Osteoblast (primary cell): ENCODE measurements at regions not wholly inside any gene's neighbourhood (a gene's known extent, or its start where the extent isn't known, plus 50 kb on each side); places are given as distances from the start of the nearest gene placed in this dataset.

Experiments used
- DNase-seq: peaks from one replicate; pipeline ENCODE4 v3.0.0; 2011; ENCODE audit warnings: low spot score, mixed read lengths; ENCODE audit not compliant: insufficient read length; ENCODE audit errors: missing footprints
- H2AFZ ChIP-seq: 2 replicates; pipeline ENCODE4 v1.6.0; 2011; ENCODE audit warnings: mild to moderate bottlenecking, low read length
- H3K27ac ChIP-seq: 2 replicates; pipeline ENCODE4 v1.5.1; 2011; ENCODE audit warnings: mild to moderate bottlenecking, low read depth, low read length, moderate library complexity
- H3K27me3 ChIP-seq: 2 replicates; pipeline ENCODE4 v1.6.0; 2012; ENCODE audit warnings: mild to moderate bottlenecking, control low read depth, inconsistent platforms, low read length, moderate library complexity; ENCODE audit not compliant: insufficient read depth
- H3K36me3 ChIP-seq: 2 replicates; pipeline ENCODE4 v1.5.1; 2011; ENCODE audit warnings: mild to moderate bottlenecking, low read length, control low read depth, moderate library complexity; ENCODE audit not compliant: insufficient read depth
- H3K4me1 ChIP-seq: 2 replicates; pipeline ENCODE4 v1.5.1; 2011; ENCODE audit warnings: mild to moderate bottlenecking, low read length, control low read depth, moderate library complexity; ENCODE audit not compliant: insufficient read depth
- H3K4me2 ChIP-seq: 2 replicates; pipeline ENCODE4 v1.6.0; 2011; ENCODE audit warnings: mild to moderate bottlenecking, low read length; ENCODE audit not compliant: insufficient read depth
- H3K4me3 ChIP-seq: fragments of 200-600 bp; sonication (generic); 3 replicates; pipeline ENCODE4 v1.5.1; 2012; ENCODE audit warnings: mild to moderate bottlenecking, low read length, inconsistent platforms; ENCODE audit not compliant: insufficient read depth
- H3K79me2 ChIP-seq: 2 replicates; pipeline ENCODE4 v1.6.0; 2012; ENCODE audit warnings: mild to moderate bottlenecking, low read length, control low read depth, inconsistent platforms; ENCODE audit not compliant: insufficient read depth
- H3K9me3 ChIP-seq: 2 replicates; pipeline ENCODE4 v1.5.1; 2011; ENCODE audit warnings: low read depth, low read length, control low read depth
- H4K20me1 ChIP-seq: 2 replicates; pipeline ENCODE4 v1.6.0; 2012; ENCODE audit warnings: mild to moderate bottlenecking, low read length, control low read depth; ENCODE audit not compliant: insufficient read depth
- TF ChIP-seq, protein P1 (sequence below): IDR thresholded peaks from 2 replicates; pipeline ENCODE4 v1.5.1; 2011; ENCODE audit warnings: mild to moderate bottlenecking, low read depth, low read length, moderate library complexity; ENCODE audit errors: extremely low read depth

DNA sequence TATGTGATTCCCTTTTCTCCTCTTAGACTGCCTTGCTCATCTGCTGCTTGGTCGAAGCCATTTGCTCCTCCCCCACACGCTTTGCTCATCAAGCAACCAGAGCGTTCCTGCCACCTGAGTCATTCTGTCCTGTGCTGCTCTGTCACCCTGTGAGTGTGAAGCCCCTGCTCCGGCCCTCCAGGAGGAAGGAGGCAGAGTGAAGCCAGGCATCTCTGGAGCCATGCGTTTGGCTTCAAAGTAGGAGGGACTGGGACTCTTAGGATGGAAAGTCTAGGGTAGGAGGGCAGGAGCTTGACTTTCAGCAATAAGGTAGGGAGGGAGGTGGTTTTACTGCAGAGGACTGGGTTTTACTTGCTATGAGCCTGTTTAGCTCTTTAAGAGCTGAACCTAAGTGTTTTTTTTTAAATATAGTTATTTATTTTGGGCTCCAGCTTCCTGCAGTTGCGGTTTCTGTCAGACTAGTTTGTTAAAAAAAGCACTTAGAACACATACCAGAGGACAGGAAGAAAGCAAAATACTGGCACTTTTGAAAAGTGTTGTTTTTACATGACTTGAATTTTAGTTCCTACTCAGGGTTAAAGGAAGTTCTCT lies 63.6 kb downstream of the SPINK2 start:
- peak; percentile 91 for DNase-seq
- H3K36me3 ChIP-seq = no peaks in the 10 kb centered on the region
- H3K4me2 ChIP-seq = peak overlapping the region; percentile 67
- TF ChIP-seq, protein P1, sequence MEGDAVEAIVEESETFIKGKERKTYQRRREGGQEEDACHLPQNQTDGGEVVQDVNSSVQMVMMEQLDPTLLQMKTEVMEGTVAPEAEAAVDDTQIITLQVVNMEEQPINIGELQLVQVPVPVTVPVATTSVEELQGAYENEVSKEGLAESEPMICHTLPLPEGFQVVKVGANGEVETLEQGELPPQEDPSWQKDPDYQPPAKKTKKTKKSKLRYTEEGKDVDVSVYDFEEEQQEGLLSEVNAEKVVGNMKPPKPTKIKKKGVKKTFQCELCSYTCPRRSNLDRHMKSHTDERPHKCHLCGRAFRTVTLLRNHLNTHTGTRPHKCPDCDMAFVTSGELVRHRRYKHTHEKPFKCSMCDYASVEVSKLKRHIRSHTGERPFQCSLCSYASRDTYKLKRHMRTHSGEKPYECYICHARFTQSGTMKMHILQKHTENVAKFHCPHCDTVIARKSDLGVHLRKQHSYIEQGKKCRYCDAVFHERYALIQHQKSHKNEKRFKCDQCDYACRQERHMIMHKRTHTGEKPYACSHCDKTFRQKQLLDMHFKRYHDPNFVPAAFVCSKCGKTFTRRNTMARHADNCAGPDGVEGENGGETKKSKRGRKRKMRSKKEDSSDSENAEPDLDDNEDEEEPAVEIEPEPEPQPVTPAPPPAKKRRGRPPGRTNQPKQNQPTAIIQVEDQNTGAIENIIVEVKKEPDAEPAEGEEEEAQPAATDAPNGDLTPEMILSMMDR = no peak
- H3K4me3 ChIP-seq = peak overlapping the region; percentile 42
- no peaks in the 10 kb centered on the region for H4K20me1 ChIP-seq
- peaks cover 31% of the 10 kb centered on the region for H3K4me1 ChIP-seq
- H2AFZ ChIP-seq = peak overlapping the region; percentile 73
- no peaks in the 10 kb centered on the region for H3K79me2 ChIP-seq
- peak overlapping the region; percentile 96 for H3K27ac ChIP-seq
- no peaks in the 10 kb centered on the region for H3K27me3 ChIP-seq
- H3K9me3 ChIP-seq = no peaks in the 10 kb centered on the region

DNA sequence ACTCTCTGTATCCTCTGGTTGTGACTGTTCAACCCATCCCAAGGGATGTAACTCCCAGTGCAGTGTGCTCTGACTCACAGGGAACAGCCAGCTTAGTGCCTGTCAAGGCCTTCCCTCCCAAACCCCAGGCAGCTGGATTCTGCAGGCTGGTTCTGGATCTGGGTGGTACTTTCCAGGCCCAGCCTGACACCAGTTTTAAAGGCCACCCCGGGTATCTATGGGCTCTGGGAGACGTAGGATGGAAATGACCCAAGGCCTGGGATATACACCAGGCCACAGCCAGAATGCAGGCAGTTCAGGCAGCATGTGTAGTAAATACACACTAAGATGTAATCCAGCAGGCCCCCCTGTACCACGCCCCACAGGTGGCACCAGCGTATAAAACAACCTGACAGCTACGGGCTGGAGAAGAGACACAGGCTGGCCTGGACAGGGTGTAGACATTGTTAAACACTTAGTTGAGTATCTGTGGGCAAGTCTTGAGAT lies 64.2 kb downstream of the SPINK2 start:
- Histone ChIP-seq H3K9me3 (no peaks in the 10 kb centered on the region), H3K79me2 (no peaks in the 10 kb centered on the region), H3K4me2 (peak overlapping the region; percentile 67), H3K4me1 (peaks cover 31% of the 10 kb centered on the region), H3K27me3 (no peaks in the 10 kb centered on the region), H3K27ac (peak overlapping the region; percentile 96), H2AFZ (peak overlapping the region; percentile 73), H4K20me1 (no peaks in the 10 kb centered on the region), H3K36me3 (no peaks in the 10 kb centered on the region), H3K4me3 (peak overlapping the region; percentile 42)
- TF ChIP-seq, protein P1 = no peak
- DNase-seq = peak; percentile 93

DNA sequence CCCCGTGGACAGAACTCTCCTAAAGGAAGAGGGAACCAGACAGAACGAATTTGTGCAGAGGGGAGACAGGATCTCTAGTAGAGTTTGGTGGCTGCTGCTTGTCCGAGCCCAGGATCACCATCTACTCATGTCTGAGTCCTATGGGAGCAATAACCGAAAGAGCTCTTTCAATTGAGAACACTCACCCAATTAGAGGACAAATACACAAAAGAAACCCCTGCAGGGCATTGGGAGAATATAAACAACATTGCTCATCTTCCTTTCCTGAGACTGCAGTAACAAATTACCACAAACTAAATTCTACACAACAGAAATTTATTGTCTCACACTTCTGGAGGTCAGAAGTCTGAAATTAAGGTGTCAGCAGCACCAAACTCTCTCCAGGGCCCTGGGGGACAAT lies 65.6 kb downstream of the SPINK2 start:
- H3K36me3 ChIP-seq = no peaks in the 10 kb centered on the region
- no peak for DNase-seq
- no peak overlapping the region for H3K27ac ChIP-seq
- H2AFZ ChIP-seq = peak overlapping the region; percentile 18
- H3K4me3 ChIP-seq = no peak overlapping the region
- TF ChIP-seq, protein P1 = no peak
- H3K9me3 ChIP-seq = no peaks in the 10 kb centered on the region
- no peaks in the 10 kb centered on the region for H3K79me2 ChIP-seq
- no peaks in the 10 kb centered on the region for H4K20me1 ChIP-seq
- H3K4me1 ChIP-seq = peaks cover 31% of the 10 kb centered on the region
- H3K27me3 ChIP-seq = no peaks in the 10 kb centered on the region
- H3K4me2 ChIP-seq = no peak overlapping the region

DNA sequence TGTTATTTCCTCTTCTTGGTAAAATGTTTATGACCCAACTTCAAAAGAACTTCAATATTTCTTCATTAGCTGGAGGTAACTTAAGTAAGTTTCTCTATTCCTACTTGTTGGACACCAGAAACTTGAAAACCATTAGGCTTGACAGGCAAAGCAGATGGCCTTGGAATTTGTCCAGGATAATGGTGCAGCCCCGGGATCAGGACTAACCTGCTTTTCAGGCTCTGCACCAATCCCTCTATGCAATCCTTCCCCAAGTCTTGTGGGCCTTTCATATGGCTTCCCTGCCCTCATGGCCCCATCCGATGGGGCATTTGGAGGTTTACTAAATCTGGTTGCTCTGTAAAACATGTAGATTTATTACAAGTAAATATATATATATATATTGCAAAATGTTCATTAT lies 68.5 kb downstream of the SPINK2 start:
- TF ChIP-seq, protein P1 = no peak
- Histone ChIP-seq H3K36me3 (no peaks in the 10 kb centered on the region), H3K27me3 (no peaks in the 10 kb centered on the region), H3K79me2 (no peaks in the 10 kb centered on the region), H3K4me2 (no peak overlapping the region), H3K9me3 (no peaks in the 10 kb centered on the region), H4K20me1 (no peaks in the 10 kb centered on the region), H3K4me3 (no peak overlapping the region), H3K27ac (no peak overlapping the region), H2AFZ (no peak overlapping the region), H3K4me1 (peaks cover 21% of the 10 kb centered on the region)
- no peak for DNase-seq
